HG03354 (cell line): ENCODE measurements at regions not wholly inside any gene's neighbourhood (a gene's known extent, or its start where the extent isn't known, plus 50 kb on each side); places are given as distances from the start of the nearest gene placed in this dataset.
"Not testable (repeated sequence)": the region's sequence is repeated elsewhere in the genome, so short reads cannot be mapped to it uniquely, and the experiment has no call there.

ENCODE experiments used
- ATAC-seq: cut with Tn5 transposase; IDR thresholded peaks from one replicate; pipeline ENCODE4 v1.9.1; 2021; ENCODE audit warnings: mild to moderate bottlenecking; ENCODE audit not compliant: unreplicated experiment, poor library complexity, severe bottlenecking

DNA sequence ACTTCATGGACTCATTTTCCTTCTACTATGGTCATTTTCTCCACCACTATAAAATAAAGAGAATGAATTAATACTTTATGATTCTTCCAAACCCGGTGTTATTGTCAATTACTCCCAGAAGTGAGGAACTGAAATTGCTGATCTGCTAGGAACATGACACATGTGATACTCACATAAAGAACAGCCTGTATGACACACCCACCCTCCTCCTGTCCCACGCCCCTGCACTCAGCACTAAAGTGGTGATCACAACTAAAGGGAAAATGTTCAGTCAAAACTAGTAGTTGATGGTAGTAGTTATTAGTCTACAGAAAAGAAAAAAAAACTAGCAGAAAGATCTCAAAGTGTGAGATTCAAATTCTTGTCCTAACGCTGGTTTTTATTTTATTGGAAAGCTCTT is 1508.3 kb downstream of the RAPGEF2 start:
- no peak for ATAC-seq

DNA sequence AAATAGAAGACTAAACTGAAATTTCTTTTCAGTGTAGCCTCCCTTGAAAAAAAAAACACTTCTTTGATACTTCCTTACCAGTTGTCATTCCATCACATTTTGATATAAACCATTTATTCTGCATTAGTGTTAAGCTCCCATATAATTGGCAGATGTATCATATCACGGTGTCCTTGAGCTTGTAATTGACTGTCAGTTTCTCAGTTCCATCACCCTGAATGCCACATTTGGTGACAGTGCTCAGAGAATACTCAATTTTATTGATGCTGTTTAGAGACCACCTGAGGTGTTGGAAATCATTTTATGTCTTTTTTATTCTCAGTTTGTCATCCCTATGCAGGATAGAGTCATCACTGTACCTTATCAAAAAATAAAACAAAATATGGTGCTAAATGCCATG is 1528.2 kb downstream of the RAPGEF2 start:
- no peak for ATAC-seq

DNA sequence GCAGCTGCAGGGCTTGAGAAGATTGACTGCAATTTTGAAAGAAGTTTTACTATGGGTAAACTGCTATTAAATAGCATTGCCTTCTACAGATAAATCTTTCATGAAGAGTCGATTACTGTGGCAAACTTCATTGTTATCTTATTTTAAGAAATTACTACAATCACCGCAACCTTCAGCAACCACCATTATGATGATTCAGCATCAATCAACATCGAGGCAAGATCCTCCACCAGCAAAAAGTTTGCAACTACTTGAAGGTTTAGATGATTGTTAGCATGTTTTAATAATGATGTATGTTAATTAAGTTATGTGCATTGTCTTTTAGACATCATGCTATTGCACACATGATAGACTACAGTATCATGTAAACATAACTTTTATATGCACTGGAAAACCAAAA is 1511.0 kb downstream of the FSTL5 start:
- ATAC-seq, result no peak

DNA sequence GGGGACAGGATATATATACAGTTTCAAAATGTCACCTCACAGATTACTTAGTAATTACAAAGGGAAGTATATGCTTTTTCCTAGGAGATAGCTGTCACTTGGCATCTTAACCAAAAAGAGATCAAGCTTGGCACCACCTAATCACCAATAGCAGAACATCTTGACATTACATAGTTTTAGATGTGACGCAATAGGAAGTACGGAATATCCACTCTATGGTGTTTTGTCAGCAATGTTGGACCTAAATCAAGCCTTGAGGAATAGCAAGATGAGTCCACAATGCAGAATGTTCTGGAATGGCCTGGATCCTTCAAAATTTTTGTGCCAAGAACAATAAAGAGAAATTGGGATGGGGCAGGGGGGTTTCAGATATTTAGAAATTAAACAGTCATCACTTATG is 1488.2 kb downstream of the FSTL5 start:
- ATAC-seq, result no peak

DNA sequence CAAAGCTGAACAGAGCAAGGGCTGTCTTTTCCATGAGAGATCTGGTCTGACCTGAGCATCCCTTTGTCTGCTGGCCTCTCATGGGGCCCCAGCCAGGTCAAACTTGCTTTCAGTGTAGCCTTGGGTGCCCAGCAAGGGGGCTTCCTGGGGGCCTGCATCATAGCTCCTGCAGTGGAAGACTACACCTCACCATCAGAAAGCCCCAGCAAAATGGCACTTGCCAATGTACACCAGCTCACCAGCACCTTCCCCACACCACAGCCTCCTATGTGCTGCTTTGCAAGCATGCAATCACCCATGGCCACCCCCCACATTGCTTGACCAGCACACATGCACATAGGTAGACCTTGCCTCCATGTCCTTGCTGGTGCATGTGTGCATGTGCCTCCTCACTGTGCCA is 1478.1 kb downstream of the FSTL5 start:
- no peak for ATAC-seq

DNA sequence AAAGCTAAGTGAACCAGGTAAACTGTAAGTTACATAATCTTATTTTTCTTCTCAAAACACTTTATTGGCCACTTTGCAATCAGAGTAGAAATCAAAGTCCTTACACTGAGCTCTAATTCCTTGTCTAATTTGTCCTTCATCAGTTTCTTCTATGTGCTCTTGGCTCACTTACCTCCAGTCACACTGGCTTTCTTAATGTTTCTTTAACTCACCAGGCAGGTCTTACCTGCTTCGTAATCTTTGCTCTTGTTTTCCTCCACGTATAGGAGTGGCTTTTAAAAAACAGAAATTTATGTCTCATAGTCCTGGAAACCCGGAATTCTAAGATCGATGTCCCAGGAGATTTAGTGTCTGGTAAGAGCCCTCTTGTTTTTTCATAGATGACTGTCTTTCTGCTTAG is 1462.1 kb downstream of the FSTL5 start:
- no peak for ATAC-seq

DNA sequence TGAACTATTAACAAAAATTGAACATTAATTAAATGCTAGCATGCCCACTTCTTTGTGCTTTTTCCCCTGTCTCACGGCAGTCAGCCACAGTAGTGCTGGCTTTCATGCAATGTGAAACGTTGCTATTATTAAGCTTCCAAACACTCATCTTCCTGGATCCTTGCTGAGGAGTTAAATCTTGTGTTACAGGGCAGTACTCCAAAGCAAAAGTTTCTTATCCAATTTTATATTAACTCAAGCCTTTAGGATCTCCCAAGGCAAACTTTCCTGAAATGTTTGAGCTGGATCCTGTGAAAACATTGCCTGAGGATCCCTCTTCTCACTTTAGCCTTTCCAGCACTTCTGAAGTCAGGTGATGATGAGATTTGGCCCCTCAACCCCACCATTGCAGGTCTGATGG is 1454.8 kb downstream of the FSTL5 start:
- no peak for ATAC-seq

DNA sequence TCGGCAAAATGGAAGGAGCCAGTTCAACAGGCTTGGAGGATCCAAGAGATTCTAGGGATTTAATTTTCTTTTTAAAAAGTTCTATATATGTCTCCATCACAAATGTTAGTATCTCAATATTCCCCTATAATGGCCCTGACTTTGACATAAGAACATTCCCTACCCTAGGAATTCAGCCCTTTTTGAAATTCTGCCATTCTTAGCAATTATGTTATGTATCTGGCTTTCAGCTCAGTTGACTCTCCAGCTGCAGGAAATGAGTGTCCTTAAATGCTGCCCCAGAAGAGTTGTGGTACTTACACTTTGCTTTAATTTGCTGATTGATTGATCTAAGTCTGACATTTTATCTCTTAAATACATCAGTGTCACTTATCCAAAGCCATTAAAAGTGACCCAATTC is 1454.3 kb downstream of the FSTL5 start:
- ATAC-seq, result no peak

DNA sequence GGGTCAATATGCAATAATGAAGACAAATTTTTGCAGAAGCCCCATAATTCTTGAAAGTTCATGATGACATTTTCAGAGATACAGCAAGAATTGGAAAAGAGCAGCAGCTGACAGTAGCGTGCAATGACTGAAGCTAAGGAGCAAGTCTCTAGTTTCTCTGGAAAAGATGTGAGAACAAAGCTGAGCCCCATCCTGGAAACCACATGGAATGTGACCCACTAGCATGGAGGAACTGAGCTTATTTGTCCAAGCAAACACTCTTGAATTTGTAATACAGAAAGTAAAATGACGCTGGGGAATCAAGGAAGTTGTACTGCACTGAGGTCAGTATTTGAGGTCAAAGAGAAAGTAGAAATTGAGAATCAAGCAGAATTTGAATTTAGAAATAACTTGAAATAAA is 1447.2 kb downstream of the FSTL5 start:
- ATAC-seq, result no peak

DNA sequence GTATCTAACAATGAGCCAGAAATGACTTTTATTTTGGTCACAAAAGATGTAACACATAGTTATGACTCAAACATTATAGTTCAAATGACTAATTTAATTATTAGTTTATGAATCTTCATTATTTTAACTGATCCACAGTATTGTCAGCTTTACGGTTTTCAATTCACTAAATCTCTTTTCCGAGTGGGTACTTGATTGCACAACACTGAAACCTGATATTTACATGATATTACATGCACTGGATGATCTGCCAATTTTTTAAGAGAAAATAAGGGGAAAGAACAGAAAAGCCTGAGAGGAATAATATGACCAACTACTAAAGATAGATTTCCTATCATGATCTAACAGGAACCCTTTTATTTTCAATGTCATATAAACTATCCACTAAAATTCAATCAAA is 1446.0 kb downstream of the FSTL5 start:
- ATAC-seq, result no peak

DNA sequence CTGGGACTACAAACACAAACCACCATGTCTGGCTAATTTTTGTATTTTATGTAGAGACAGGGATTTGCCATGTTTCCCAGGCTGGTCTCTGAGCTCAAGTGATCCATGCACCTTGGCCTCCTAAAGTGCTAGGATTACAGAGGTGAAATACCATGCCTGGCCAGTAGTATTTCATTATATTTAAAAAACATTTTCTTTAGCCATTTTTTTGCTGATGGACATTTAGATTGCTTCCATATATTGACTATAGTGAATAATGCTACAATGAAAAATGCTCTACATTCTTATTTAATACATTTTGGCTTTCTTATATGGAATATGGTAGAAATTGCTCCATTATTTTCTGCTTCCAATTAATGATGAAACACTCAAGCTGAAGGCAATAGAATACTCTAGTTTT is 1439.7 kb downstream of the FSTL5 start:
- no peak for ATAC-seq

DNA sequence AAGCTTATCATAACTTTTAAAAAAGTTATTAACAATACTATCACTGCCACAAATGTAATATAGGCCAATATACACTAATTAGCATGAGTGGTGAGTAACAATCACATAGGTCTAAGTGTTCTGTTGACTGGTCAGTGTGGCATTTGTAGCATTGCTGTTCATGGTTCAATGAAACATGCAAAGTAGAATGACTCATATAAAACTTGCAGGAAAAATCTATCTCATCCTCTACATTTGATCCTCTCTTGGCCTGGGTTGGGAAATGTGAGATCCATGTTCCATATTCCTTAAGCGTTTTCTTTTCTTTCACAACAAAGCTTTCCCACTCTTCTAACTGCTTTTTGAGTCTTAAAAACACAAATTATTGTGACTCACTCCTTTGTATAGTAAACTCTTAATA is 1418.7 kb downstream of the FSTL5 start:
- no peak for ATAC-seq

DNA sequence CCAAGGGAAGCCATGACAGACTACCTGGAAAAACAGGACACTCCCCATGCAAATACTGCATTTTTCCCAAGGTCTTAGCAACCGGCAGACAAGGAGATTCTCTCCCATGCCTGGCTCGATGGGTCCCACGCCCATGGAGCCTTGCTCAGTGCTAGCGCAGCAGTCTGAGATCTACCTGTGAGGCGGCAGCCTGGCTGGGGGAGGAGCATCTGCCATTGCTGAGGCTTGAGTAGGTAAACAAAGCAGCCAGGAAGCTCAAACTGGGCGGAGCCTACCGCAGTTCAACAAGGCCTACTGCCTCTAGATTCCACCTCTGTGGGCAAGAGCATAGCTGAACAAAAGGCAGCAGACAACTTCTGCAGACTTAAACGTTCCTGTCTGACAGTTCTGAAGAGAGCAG is 1417.2 kb downstream of the FSTL5 start:
- ATAC-seq, result not testable (repeated sequence)

DNA sequence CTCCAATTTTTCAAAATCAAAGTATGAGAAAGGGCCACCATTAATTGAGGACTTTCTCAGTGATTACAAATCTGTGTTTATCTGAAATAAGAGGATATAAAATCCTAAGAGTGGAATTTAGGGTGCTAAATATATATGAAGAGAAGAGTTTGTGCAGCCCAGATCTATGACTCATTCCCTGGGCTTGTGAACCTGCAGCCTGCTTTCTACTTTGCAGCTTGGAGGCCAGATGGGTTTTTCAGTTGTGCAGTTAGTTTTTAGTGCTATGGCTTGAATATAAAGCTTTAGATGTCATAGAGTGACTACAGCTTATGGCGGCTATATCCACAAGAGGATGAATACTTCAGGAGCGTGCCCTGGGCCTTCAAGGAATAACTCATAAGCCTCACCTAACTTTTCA is 1391.1 kb downstream of the FSTL5 start:
- ATAC-seq, result no peak

DNA sequence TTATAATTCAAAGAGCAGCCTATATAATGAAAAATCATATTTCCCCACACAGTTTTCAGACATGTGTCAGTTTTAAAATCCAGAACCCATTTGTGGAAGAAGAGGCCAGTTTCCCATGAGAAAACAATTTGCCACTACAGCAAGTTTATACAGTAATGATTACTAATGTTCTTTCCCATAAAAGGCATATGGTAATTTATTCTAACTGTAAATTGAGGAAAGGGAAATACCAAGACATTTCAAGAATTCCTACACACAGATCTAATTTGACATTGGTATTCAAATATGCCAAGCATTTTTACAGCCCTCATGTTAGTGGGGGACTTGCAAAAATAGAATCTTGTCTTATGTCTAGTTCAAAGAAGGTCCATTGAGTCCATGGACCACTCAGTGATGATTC is 1368.6 kb downstream of the FSTL5 start:
- ATAC-seq, result no peak

DNA sequence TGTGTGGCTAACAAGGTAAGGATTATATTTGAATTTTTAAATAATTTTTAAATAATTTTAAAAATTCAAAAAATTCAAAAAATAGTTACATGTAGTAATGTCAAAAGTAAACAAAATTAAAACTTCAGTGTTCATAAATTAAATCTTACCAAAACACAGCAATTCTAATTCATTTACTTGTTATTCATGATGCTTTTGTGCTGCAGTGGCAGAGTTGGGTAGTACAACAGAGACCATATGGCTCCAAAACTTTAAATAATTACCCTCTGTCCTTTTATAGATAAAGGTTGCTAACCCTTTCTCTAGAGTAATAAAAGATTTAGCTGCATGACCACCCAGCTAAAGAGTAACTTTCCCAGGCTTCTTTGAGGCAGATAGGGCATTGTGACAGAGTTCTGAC is 1355.6 kb downstream of the FSTL5 start:
- ATAC-seq, result no peak

DNA sequence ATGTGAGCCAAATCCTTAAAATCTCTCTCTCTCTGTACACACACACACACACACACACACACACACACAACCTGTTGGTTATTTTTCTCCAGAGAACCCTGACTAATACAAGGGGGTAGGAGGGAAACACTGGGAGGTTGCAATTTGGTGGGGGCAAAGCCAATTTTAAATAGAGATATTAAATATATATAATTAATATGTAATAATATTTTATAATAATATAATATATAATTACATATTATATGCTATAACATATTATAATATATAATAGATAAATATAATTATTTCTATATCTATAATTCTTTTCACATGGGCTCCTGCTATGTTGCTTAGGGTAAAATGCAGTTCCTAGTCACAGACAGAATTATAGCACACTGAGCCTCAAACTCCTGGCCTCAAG is 1354.2 kb downstream of the FSTL5 start:
- no peak for ATAC-seq

DNA sequence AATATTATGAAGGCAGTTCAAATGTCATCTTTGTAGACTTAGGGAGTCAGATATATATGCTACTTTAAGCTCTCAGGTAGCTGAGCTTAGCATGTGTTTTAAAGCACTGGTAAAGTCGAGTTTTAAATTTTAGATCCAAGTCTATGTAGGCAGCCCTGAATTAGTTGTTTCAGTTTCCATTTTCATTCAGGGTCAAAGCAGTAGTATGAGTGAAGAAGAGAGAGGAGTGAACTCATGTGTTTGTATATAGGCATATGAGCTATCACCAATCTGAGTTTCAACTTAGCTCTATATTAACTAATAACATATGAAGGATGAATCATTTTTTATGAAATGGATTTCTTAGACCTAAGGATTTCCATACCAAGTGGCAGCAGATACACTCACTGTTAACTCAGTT is 1353.4 kb downstream of the FSTL5 start:
- no peak for ATAC-seq

DNA sequence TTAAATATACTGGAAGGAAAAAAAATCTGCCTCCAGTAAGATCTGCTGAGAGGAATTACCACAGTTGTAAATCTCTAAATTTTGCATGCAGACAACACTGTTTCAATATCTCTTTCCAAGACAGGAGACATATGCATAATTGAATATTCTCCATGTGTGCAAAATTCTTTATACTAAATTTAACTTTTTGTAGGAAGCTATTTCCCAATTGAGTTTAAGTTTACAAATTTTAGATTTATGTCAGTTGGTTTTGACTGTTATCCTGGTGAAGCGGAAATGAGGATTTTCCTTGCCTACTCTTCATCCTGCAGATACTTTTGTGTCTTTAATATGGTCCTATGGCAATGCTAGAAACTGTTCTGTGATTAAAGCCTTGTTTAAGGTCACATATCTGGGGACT is 1352.9 kb downstream of the FSTL5 start:
- no peak for ATAC-seq

DNA sequence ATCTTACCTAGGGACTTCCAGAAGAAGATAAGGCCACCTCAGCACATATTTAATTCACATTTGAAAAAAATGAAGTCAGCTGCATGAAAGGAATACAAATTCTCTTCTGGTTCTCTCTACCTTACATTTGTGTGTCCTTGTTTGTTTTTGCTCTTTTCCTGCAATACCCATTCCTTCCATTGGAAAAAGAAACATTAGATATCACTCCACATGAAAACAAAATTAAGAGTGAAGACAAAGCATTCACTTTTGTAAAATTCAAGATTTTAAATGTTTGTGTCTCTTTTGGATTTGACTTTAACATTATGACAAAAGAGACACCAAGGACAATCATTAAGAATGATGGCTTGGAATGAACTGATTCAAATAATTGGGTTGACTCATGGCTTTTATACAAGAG is 1351.8 kb downstream of the FSTL5 start:
- ATAC-seq, result no peak

DNA sequence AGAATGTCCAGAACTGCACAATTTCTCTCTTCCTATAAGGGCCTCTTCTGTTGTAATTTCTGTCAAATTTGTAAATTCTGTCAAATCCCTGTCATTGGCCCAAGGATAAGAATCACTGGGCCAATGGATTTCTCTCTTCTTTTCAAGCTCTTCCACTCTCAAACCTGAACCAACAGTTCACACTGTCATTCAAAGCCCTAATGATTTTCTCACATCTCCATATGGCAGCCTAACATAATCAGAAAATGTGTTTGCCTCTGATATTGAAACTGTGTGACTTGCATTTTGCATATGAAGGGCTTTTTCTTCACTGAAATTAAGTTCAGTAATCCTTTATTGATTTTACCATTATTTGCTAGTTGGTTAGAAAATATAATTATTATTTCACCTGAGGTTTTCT is 1349.1 kb downstream of the FSTL5 start:
- ATAC-seq, result no peak

DNA sequence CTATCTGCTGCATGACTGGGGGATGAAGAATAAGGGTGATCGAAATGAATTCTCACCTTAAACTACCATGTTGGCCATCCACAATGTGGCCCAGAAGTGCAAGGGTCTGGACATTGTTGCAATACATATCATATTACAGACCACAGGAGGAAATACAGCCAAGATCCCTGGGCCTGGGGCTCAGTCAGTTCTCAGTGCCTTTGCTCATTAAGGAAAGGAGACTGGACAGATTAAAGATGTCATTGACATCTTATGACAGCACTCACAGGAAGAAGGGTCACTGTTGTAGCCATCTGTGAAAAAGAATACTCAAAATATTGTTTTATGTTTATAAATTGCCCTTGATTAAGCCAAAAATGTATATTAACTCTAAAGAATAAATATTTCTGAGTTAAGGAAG is 1345.2 kb downstream of the FSTL5 start:
- no peak for ATAC-seq

DNA sequence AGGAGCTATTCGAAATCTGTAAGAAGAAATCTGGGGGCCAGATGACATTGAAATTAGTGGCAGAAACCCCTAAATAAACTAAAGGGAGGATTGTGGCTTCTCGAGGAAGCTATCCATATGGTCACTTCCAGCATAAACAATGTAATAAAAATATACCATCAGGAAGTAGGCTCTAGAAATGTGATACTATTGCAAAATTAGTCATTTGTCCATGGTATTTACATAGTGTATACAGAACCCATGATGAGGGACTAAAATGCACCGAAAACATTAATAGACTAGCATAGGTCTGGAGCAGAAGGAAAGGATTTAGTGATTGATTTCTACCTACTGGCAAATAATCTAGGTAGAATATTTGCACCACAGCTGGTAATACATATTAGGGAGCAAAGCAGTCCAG is 1344.0 kb downstream of the FSTL5 start:
- no peak for ATAC-seq
